GM18508 (cell line): ENCODE measurements at regions not wholly inside any gene's neighbourhood (a gene's known extent, or its start where the extent isn't known, plus 50 kb on each side); places are given as distances from the start of the nearest gene placed in this dataset.
"Not testable (repeated sequence)": the region's sequence is repeated elsewhere in the genome, so short reads cannot be mapped to it uniquely, and the experiment has no call there.

Experiments used
- ATAC-seq: cut with Tn5 transposase; IDR thresholded peaks from one replicate; pipeline ENCODE4 v1.9.1; 2021; ENCODE audit warnings: moderate number of reproducible peaks; ENCODE audit not compliant: insufficient read depth, unreplicated experiment

DNA sequence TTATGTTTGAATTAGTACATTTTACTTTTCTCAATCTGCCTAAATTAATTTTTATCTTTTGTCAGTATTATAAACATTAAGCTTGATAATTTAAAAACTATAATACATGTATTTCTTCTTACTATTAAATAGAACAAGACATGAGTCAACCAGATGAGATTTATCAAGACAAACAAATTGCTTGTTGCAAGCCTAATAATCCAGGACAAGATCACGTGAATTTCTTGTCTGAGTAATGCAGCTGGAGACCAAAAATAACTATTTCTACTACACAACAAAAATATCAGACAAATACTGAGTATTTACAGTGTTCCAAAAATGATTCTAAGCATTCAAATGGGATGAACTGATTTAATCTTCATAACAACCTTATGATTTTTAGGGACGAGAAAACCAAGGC is 339.1 kb upstream of the PRR16 start:
- no peak for ATAC-seq

DNA sequence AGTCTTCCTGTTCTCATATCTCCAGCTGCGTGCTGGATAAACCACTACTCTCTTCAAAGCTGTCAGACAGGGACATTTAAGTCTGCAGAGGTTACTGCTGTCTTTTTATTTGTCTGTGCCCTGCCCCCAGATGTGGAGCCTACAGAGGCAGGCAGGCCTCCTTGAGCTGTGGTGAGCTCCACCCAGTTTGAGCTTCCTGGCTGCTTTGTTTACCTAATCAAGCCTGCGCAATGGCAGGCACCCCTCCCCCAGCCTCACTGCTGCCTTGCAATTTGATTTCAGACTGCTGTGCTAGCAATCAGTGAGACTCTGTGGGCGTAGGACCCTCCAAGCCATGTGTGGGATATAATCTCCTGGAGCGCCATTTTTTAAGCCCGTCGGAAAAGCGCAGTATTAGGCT is 331.8 kb upstream of the PRR16 start:
- ATAC-seq: not testable (repeated sequence)

DNA sequence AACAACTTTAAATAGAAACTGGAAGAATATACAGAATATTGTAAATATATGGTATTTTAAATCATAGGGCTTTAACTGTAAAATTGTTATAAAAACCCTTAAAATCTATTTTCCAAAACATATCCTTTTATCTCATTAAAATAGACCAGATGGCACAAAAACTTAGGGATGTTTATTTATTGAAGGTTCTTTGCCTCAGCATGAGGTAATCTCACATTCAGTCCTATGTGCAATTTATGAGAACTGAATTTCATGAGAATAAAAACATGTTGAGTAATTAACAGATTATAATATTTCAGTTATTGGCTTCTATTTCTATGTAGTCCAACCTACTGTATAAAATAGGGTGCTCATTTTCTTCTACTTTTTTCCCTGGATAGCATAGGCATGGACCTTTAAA is 329.2 kb upstream of the PRR16 start:
- no peak for ATAC-seq

DNA sequence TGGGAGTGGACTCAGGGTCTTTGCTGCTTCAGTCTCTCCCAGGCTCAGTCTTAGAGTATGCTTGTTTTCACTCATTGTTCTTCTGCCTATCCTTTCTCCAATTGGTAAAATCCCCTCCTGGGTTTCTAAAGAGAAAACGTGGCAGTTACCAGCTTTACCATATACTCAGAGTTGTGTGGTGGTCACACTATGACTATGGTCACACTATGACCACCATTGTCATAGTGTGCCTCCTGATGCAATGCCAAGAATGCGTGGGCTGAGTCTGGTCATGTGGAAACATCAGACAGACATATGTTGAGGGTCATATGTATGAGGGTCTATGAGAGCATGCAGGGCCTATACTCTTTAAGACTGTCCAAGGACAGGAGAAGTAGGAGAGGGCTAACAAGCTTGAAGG is 326.5 kb upstream of the PRR16 start:
- ATAC-seq: no peak

DNA sequence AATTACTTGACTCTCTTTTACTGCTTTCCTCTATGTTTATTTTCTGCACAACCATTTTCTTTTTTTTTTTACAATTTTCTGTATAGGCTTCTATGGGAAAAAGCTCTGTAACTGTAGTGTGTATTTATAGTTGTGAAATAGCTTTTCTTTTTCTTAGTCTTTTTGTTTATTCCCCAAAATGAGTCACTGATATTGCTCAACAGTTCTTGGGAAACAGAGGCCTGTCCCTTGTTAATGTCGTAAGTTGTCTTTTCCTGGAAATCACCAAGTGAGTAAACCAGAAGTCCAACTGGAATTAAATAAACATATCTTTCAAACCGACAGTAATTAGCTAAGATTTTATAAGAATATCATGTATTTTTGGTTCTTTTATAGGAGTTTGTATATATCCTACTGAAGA is 325.1 kb upstream of the PRR16 start:
- no peak for ATAC-seq

DNA sequence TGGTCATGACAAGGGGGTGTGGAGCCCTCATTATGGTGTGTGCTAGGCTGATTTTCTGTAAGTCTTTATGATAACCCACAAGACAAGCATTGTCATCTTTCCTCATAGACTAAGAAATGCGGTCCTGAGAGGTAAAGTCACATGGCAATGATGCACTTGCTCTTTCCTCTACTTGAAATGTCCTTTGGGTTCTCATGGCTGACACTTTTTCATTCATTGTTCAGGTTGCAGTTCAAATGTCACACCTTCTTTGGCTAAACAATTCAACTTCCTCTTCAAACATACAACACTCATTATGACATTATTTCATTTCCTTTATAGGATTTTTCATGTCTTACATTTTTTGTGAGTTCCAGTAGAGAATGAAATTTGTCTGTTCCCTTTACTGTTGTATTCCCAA is 323.6 kb upstream of the PRR16 start:
- no peak for ATAC-seq

DNA sequence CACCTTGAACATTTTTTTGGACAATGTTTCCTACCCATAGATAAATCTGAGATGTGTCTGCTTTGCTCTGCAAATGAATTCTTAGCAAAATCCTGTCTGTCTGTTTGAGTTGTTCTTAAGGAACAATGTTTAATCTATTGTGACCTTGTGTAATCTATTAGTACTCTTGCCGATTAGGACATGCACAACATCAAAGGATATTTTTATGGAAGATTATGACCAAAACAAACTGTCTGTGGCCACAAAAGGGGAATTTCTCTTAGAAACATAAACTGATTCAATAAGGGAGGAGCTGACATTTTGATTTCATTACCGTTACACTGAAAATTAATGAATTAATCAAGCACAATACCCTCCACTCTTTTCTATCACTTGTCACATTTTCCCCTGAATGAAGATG is 323.0 kb upstream of the PRR16 start:
- ATAC-seq: no peak

DNA sequence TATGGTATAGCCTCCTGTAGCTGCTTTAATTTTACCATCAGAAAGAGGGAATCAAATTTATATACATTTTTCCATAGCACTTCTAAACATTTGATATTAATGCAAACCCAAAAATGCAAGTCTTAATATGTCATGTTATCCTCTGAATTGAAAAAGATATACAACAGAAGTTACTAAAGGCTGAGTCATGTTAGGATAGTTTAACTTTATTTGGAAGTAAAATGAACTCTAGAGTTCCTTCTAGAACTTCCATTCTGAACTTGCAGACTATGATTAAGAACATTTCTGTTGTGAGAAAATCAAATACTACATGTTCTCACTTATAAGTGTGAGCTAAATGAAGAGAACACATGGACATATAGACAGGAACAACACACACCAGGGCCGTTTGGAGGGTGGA is 317.3 kb upstream of the PRR16 start:
- no peak for ATAC-seq

DNA sequence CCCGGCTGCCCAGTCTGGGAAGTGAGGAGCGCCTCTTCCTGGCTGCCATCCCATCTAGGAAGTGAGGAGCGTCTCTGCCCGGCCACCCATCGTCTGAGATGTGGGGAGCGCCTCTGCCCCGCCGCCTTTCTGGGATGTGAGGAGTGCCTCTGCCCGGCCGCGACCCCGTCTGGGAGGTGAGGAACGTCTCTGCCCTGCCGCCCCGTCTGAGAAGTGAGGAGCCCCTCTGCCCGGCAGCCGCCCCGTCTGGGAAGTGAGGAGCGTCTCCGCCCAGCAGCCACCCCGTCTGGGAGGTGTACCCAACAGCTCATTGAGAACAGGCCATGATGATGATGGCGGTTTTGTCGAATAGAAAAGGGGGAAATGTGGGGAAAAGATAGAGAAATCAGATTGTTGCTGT is 316.2 kb upstream of the PRR16 start:
- not testable (repeated sequence) for ATAC-seq

DNA sequence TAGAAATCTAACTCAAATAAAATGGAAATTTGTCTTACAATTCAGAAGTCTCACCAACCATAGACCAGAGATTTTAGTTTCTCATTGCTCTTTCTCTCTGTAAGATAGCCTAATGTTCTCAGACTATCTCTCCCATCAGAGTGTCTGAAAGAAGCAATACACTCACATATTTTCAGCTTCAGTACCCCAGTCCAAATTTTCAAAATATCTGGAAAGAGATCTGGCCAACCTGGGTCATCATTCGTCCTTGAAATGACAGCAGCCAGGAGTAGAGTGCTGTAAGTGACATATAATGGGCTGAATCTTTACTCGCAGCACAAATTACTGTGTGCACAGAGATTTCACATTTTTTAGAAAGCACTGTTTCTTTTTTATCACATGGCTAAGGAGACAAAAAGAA is 313.3 kb upstream of the PRR16 start:
- no peak for ATAC-seq

DNA sequence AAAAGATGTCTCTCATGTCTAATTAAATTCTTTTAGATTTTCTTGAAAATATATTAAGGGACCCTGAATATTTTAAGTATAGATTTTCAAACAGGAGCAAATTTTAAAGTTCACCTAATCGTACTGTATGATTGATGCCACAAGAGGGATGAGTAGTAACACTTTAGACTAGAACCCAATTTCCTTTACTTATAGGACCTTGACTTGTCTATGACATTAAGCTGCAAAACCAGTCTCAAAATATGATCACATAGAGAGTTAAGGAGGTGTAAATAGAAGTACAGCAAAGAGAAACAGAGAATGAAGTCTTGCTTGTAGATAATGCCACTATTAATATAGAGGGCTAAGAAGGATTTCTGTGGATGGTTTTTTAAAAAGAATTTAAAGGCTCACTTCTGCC is 312.9 kb upstream of the PRR16 start:
- no peak for ATAC-seq

DNA sequence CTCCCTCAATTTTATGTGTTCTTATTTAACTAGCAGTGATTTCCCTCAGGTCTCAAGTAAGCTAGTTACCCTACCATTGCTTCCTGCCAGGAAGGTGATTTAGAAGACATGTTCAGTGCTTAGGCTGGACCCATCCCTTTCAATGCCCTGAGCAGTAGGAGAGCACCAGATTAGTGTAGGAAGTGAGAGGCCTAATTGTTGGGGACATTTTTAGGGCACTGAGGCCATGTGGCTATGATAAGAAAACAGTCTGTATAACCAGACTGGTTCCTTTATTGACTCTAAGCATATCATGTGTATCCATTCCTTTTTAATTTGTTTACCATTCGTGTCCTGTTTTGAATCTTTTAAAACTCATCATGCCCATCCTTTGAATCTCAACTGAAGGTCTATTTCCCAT is 312.3 kb upstream of the PRR16 start:
- no peak for ATAC-seq

DNA sequence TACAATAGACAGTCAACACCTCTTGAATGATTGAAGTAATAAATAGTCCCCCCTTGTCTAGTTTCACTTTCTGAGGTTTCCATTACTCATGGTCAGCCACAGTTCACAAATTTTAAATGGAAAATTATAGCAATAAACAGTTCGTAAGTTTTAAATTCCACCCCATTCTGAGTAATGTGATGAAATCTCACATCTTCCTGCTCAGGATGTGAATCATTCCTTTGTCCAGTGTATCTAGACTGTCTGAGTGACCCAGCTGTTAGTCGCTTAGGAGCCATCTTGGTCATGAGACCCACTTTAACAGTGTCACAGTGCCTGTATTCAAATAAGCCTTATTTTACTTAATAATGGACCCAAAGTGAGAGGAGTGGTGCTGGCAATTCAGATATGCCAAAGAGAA is 311.6 kb upstream of the PRR16 start:
- no peak for ATAC-seq

DNA sequence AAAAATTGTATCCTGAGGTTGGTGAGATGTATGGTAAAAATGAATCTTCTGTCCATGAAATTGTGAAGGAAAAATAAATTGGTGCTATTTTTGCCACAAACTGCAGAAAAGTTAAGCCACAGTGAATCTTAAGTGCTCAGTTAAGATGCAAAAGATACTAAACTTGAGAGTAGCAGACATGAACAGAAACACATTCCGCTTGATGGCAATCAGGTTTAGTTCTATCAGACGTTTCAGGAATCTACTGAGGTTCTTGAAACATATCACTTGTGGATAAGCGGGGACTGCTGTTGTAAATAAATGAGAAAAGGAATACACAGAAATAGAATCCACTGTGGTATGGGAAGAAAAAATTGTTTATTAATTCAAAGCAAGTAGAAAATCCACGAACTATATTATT is 311.2 kb upstream of the PRR16 start:
- ATAC-seq: no peak

DNA sequence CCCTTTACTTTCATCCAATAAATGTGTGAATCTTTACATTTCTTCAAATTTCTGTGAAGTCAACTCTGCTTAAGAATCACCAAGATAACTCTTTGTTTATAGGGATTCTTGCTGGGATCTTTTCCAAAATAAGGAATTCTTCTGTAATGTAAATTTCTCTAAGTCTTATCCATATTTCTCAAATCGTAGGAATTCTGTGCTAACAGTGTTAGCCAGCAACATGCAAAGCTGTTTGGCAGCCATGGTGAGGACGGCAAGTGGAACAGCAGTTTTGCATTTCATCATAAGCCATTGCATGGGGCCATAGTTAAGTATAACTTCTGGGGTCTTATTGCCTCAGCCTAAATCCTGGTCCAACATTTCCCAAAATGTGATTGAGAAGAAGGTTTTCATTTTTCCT is 310.5 kb upstream of the PRR16 start:
- ATAC-seq: no peak

DNA sequence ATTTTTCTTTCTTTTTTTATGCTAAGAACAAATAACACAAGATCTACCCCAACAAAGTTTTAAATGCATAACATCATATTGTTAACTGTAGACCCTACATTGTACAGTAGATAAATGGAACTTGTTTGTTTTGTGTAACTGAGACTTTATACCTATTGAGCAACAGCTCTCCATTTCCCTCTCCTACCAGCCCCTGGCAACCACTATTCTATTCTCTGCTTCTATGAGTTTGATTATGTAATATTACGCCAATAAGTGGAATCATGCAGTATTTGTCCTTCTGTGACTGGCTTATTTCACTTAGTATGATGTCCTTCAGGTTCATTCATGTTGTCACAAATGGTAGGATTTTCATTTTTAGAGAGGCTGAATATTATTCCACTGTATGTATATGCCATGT is 308.2 kb upstream of the PRR16 start:
- ATAC-seq: no peak

DNA sequence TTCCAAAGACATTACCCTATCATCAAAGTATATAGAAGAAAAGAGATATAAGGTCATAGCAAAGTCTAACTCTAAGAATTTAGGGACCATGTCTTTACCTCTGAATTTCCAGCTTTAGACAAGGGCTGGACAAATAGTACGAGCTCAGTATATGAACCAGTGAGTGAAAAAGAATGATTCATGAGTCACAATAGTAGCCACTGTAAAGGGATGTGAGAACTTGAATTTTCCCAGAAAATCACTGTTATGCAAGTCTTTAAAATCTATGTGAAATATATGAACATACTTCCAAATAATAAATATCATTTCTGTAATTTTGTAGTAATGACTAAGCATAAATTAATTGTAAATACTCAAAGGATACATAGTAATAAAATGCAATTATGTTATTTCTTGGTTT is 305.9 kb upstream of the PRR16 start:
- no peak for ATAC-seq

DNA sequence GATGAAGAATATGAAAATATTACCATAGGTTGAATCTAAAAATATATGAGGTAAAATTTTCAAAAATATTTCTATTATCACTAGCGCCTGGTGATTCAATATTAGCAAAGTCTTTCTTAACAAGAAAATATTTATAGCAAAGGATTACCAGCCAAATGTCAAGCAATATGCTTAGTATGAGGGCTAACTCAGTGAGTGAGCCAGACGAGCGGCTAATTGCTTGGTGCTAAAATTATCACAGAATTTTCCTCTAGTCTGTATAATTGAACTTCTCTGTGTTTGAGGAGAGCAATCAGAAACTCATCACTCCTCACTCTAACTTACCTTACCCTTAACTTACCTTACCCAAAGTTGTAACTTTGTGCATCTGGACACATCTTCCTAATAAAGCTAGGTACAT is 304.9 kb upstream of the PRR16 start:
- ATAC-seq: no peak

DNA sequence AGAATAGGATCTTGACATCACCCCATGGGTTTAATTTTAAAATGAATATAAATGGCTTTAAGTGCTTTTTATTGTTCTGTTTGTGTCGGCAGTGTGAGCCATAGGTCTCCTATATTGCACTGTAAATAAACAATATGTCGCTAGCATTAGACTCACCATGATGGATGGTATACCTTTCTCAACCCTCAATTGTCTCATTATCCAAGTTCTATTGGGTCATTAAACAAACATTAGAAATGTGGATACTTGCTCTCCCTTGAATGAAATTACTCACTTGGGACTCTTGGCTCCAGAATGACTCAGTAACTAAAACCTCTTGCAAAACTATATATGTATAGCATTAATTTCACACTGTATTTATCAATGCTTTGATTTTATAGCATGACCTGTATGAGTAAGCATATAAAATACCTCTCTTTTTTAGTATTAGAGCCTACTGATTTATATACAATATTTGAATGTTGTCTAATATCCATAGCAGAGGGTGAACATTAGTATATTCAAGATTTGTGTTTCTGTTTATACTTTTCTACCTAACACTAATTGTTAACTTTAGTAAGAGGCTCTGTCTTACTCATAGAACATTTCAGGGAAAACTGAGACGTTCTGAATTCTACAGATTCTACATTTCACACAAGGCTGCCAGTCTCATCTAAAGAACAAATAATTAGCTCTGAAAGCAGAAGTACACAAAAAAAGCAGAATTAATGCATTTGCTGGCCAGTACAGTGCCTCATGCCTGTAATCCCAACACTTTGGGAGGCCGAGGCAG is 303.8 kb upstream of the PRR16 start:
- ATAC-seq: no peak

DNA sequence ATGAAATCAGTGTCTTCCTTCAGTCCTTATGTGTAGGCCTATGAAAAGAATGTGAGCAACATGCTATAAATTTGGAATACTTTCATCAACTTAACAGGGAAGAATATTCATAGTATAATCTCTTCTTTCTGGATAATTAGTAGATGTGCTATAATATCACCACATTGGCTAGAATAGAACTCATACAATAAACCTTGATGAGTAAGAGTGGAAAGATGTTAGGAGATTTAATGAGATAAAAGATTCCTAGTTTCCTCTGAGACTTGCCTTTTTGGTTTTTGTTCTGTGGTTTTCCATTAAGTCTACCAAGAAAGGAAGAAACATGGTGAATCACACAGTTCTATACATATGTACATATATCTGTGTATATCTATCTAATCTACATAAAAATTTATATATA is 301.8 kb upstream of the PRR16 start:
- ATAC-seq: no peak

DNA sequence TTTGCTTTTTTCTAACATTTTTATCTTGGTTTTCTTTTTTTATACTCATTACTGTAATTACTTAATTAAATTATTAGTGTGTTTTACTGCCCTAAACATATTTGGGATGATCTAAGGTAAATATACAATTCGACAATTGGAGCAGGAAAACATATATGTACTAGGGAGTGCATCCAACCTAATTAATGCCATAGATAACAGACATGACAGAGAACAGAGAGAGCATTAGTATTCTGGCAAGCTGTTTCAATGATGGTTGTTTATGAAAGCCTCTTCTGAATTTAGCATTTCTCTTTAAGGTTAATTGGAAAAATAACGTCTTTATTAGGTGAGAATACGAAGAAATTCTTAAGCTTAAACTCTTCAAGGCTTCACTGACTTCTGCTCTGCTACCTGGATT is 300.1 kb upstream of the PRR16 start:
- no peak for ATAC-seq

DNA sequence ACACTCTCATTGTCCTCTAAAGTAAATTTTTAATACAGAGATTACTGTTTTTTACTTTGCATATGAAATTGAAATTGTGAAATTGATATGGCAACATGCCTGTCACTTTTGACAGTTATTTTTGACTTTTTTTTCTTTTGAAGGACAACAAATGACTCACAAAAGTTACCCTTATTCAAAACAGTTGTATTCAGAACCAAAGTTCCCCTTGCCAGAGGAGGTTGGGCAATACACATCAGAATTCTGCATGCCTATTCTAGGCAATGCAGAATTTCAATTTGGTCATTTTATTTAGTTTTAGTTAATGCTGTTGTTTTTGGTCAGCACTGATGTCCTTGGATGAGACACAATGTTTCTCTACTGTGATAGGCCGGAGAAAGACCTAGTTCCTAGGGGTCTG is 299.1 kb upstream of the PRR16 start:
- ATAC-seq: no peak

DNA sequence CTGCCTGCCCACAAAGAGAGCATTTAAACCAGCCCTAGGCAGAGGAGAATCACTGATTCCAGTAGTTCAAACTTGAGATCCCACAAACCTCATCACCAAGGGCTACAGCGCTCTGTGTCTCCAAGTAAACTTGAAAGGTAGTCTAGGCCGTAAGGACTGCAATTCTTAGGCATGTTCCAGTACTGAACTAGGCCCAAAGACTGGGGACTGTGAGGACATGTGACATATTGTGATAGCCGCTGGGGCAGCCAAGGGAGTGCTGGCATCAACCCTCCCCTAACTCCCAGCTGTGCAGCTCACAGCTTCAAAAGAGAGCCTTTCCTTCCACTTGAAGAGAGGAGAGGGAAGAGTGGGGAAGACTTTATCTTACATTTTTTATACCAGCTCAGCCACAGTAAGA is 291.0 kb upstream of the PRR16 start:
- no peak for ATAC-seq
